ENCODE measurements at regions not wholly inside any gene's neighbourhood (a gene's known extent, or its start where the extent isn't known, plus 50 kb on each side); places are given as distances from the start of the nearest gene placed in this dataset.
A peak's percentile ranks its signal among the peaks of the same experiment; 100 is the strongest.

DNA sequence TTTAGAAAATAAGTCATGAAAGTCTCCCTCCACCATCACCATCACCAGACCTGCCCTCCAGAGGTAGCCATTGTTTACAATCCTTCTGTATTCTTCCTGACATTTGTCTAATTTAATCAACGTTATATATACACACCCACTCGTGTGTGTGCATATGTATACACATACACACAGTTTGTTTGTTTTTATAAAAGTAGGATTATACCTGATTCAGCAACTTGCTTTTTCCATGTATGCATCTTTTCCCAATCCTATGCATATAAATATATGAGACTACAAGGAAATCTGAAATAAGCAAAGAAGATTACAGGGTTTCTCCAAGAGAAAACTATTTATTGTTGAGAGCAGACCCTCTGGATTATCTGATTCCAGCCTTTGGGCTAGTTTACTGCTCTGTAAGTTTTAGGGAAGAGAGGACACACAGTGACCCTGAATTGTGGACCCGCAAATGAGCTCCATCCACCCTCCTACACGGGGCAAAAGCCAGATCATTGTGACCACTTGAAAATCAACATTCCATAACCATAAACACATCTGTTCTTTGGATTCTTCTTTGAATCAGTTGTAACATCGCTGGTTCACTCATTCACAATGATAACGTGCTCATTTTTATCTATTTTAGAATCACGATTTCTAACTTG lies 104.3 kb downstream of the CPN2 start:
- Mint-ChIP-seq H3K27ac (no peak overlapping the region), H3K27me3 (peaks cover 9% of the 10 kb centered on the region), H3K36me3 (ENCODE audit: low read depth) (peaks cover 3% of the 10 kb centered on the region), H3K4me1 (peaks cover 3% of the 10 kb centered on the region), H3K4me3 (no peak overlapping the region)
- H3K9me3 ChIP-seq (ENCODE audit: control insufficient read depth, low read length, poor library complexity, severe bottlenecking): no peaks in the 10 kb centered on the region
- ATAC-seq (no peak), DNase-seq (no peak)

DNA sequence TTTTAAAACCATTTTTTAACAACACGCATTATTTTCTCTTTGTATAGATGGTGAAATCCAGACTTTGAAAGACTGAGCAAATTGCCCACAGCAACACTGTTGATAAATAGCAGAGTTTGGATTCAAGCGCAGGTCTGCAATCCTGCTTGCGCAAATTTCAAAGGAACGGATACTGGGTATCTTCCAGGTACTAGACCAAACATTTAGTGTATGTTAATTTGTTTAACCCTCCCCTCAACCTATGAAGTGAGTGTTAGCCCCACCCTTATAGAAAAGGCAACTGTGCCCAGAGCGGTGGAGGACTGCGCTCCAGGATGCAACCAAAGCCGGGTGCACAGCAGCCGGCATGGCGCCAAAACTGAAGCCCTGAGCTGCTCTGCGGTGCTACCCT lies 103.8 kb downstream of the CPN2 start:
- peaks cover 3% of the 10 kb centered on the region for H3K36me3 Mint-ChIP-seq (ENCODE audit: low read depth)
- no peak overlapping the region for H3K27ac Mint-ChIP-seq
- no peak for ATAC-seq
- H3K27me3 Mint-ChIP-seq: peaks cover 9% of the 10 kb centered on the region
- peaks cover 3% of the 10 kb centered on the region for H3K4me1 Mint-ChIP-seq
- no peaks in the 10 kb centered on the region for H3K9me3 ChIP-seq (ENCODE audit: control insufficient read depth, low read length, poor library complexity, severe bottlenecking)
- H3K4me3 Mint-ChIP-seq: no peak overlapping the region
- no peak for DNase-seq

DNA sequence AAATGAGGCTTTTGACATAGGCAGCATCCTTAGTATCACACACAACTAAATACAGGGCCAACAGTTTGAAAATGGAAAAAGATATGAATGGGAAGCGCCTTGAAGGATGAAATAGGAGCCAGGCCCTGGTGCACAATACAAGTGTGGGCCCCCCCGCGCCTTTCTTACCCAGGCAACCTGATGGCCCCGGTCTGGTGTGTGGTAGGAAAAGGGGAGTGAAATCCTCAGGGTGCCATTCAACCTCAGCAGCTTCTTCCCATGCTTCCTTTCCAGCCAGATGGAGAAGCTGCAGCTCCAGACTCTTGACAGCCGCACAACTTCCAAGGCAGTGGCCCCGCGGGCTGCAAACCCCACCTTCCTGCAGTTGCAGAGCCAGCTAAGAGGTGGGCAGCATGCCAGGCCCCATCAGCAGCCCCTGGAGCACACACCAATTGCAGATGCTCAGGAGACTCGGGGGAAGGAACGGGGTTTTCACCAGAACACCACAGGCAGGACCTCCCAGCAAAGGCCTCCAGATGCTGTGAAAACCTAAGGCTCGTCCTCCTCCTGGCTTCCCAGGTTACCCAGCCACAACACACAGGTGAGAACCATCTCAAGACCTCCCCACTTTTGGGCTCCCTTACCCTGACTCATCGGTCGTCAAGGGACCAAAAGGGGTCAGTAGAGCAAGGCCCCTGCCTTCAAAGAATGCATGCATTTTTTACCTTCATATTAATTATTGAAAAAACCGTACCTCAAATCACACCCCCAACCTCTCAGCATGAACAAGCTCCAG lies 101.6 kb downstream of the CPN2 start:
- H3K4me1 Mint-ChIP-seq: peaks cover 7% of the 10 kb centered on the region

DNA sequence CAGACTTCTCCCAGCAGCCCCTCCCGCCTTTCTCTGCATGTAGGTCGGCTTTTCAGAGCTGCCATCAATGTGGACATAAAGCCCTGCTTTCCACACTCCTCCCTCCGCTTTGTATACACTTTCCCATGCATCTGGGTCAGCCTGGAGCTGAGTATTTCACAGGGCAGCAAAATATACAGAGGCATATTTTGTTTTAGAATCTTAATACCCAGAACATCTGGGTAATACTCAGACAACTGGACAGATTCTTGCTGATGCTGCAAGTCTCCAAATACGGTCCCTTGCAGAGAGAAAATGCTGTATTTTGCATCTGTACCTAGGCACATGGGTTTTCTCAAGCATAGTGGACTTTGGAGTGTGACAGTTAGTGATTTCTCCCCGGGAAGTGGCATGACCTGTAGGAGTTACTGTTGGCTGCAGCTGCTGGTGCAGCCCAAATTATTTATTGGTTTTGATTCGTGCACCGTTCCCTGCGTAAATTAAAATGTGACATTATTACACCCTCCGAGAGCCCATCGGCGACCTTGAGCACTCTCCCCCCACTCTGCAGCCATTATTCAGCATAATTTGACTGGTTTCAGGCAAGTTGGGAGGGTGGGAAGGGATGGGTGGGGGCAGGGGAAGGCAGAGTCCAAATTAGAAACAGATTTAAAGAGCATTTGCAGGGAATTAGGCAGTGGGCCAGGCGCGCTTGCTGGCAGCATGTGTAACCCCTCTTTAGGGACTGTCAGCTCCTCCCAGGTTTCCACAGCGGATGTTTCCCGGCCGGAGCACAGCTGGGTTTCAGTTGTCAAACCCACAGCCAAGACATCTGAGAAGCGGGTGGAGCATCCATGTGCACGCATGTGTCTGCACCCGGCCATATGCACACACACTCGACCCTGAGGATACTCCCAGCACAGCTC lies 100.8 kb downstream of the CPN2 start:
- Mint-ChIP-seq H3K27ac (no peak overlapping the region), H3K27me3 (peaks cover 9% of the 10 kb centered on the region), H3K4me3 (no peak overlapping the region), H3K4me1 (peaks cover 8% of the 10 kb centered on the region), H3K36me3 (ENCODE audit: low read depth) (peaks cover 3% of the 10 kb centered on the region)
- no peak for ATAC-seq
- DNase-seq: no peak
- H3K9me3 ChIP-seq (ENCODE audit: control insufficient read depth, low read length, poor library complexity, severe bottlenecking): no peaks in the 10 kb centered on the region

More for the DNA sequence above, 101.6 kb downstream of the CPN2 start:
- Mint-ChIP-seq H3K4me3 (no peak overlapping the region), H3K27ac (no peak overlapping the region), H3K36me3 (ENCODE audit: low read depth) (peaks cover 3% of the 10 kb centered on the region), H3K27me3 (peaks cover 9% of the 10 kb centered on the region)
- DNase-seq: no peak
- no peaks in the 10 kb centered on the region for H3K9me3 ChIP-seq (ENCODE audit: control insufficient read depth, low read length, poor library complexity, severe bottlenecking)
- no peak for ATAC-seq

DNA sequence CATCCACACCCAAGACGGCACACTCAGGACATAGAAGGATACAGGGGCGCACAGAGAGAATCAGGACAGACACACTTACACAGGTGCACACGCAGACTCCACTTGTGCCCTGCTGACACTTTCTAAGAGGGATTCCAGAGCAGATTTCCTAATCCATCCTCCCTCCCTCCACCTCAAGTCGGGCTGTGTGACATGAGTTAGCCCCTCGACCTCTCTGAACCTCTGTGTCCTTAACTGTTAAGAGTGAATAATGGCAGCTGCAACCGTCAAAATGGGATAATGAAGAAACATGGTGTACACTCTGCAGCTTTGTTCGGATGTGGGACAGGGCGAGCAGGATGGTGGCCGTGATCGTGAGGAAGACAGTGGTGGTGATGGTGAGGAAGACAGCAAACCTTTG lies 100.1 kb downstream of the CPN2 start:
- peaks cover 5% of the 10 kb centered on the region for H3K27me3 Mint-ChIP-seq

DNA sequence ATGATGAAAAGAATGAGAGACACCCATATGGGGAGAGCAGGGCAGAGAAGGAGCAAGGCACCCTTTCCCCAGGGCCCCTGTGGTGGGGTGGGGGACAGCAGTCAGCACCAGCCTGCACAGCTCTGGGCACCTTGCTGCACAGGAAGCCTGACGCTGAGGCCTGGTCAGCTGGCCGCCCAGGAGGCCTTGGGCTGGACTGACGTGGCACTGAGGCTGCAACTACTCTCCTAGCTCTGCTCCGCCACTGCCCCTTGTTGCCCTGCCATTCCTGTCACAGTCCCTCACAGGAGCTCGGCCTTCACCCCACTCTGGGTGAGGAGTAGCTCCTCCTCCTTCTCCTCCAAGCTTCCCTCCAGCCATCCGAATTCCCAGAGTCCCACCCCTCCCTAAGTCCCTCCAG lies 99.7 kb downstream of the CPN2 start:
- ATAC-seq: no peak
- no peaks in the 10 kb centered on the region for H3K9me3 ChIP-seq (ENCODE audit: control insufficient read depth, low read length, poor library complexity, severe bottlenecking)
- Mint-ChIP-seq H3K4me1 (peaks cover 14% of the 10 kb centered on the region), H3K27ac (no peak overlapping the region), H3K27me3 (peaks cover 5% of the 10 kb centered on the region), H3K36me3 (ENCODE audit: low read depth) (peaks cover 3% of the 10 kb centered on the region), H3K4me3 (no peak overlapping the region)
- no peak for DNase-seq

More for the DNA sequence above, 100.1 kb downstream of the CPN2 start:
- peaks cover 3% of the 10 kb centered on the region for H3K36me3 Mint-ChIP-seq (ENCODE audit: low read depth)
- DNase-seq: no peak
- no peak for ATAC-seq
- no peaks in the 10 kb centered on the region for H3K9me3 ChIP-seq (ENCODE audit: control insufficient read depth, low read length, poor library complexity, severe bottlenecking)
- no peak overlapping the region for H3K27ac Mint-ChIP-seq
- no peak overlapping the region for H3K4me3 Mint-ChIP-seq
- H3K4me1 Mint-ChIP-seq: peaks cover 14% of the 10 kb centered on the region

DNA sequence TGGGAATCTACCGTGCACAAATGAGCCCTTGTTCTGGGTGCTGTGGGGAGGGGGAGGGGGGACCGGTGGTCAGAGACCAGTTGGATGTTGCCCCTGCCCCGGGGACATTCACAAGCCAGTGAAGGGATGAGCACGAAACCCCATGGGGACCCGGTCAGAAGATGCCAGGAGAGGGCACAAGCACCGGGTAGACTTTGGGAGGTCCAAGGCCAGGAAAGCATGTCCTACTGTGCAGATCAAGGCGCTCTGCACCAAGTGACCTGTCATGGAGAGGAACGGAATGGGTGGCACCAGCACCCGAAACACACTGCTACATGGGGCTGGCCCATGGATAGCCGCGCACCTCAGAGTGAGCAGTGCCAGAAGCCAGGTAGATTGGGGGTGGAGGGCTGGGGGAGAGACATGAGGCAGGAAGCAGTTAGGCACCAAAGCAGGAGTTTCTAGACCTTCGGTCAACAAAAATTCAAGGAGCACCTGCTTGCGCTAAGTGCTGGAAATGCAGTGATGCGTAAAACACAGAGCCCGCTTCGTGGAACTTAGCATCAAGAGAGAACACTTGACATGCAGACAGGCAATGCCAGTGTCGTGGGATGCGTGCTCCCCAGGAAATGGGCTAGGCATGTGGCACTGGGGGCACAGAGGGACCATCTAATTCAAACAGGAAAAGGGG lies 99.1 kb downstream of the CPN2 start:
- peaks cover 14% of the 10 kb centered on the region for H3K4me1 Mint-ChIP-seq
- H3K9me3 ChIP-seq (ENCODE audit: control insufficient read depth, low read length, poor library complexity, severe bottlenecking): no peaks in the 10 kb centered on the region
- DNase-seq (no peak), ATAC-seq (no peak)
- H3K4me3 Mint-ChIP-seq: no peak overlapping the region
- H3K27me3 Mint-ChIP-seq: peaks cover 5% of the 10 kb centered on the region
- H3K36me3 Mint-ChIP-seq (ENCODE audit: low read depth): peaks cover 3% of the 10 kb centered on the region
- H3K27ac Mint-ChIP-seq: no peak overlapping the region

DNA sequence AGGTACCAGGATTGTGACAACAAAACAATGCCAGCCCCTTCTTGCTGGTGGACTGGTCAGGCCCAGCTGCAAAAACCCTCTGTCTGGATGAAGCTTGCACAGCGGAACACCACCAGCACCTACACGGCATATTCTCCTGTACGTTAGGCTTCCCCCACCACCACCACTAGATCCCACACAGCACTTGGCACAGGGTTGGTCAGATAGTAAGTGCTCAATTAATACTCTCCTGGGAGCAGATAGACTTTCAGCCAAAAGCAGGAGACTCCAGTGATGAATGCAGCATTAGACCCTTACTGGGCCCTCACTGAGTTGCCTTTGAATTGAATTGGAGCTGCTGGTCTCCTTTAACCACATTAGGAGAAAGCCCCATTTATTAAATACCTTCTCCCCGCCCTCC lies 97.9 kb downstream of the CPN2 start:
- peaks cover 3% of the 10 kb centered on the region for H3K36me3 Mint-ChIP-seq (ENCODE audit: low read depth)
- no peak overlapping the region for H3K27ac Mint-ChIP-seq
- H3K4me3 Mint-ChIP-seq: no peak overlapping the region
- no peak for ATAC-seq
- no peak for DNase-seq
- H3K4me1 Mint-ChIP-seq: peaks cover 14% of the 10 kb centered on the region
- H3K9me3 ChIP-seq (ENCODE audit: control insufficient read depth, low read length, poor library complexity, severe bottlenecking): no peaks in the 10 kb centered on the region
- H3K27me3 Mint-ChIP-seq: peaks cover under 1% of the 10 kb centered on the region

DNA sequence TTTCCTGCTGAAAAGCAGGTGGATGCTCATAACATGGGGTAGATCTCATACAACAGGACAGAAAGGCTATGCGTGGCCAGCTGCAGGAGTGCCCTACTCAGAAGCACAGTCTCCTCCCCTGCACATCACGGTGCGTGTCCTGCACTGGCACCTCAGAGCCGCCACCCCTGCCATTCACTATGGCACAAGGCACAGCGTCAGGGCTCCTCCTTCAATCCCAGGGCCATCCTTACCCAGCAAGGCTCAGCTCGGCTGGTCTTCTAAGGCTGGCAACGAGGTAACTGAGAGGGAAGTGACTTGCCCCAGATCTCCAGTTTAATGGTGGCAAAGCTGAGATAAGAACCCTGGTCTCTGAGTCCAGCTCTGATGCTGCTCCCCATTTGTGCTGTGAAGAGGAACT lies 97.1 kb downstream of the CPN2 start:
- no peaks in the 10 kb centered on the region for H3K9me3 ChIP-seq (ENCODE audit: control insufficient read depth, low read length, poor library complexity, severe bottlenecking)
- H3K4me1 Mint-ChIP-seq: peaks cover 14% of the 10 kb centered on the region
- DNase-seq (no peak), ATAC-seq (no peak)
- H3K27ac Mint-ChIP-seq: no peak overlapping the region
- H3K27me3 Mint-ChIP-seq: no peaks in the 10 kb centered on the region
- H3K36me3 Mint-ChIP-seq (ENCODE audit: low read depth): peaks cover 3% of the 10 kb centered on the region
- no peak overlapping the region for H3K4me3 Mint-ChIP-seq

DNA sequence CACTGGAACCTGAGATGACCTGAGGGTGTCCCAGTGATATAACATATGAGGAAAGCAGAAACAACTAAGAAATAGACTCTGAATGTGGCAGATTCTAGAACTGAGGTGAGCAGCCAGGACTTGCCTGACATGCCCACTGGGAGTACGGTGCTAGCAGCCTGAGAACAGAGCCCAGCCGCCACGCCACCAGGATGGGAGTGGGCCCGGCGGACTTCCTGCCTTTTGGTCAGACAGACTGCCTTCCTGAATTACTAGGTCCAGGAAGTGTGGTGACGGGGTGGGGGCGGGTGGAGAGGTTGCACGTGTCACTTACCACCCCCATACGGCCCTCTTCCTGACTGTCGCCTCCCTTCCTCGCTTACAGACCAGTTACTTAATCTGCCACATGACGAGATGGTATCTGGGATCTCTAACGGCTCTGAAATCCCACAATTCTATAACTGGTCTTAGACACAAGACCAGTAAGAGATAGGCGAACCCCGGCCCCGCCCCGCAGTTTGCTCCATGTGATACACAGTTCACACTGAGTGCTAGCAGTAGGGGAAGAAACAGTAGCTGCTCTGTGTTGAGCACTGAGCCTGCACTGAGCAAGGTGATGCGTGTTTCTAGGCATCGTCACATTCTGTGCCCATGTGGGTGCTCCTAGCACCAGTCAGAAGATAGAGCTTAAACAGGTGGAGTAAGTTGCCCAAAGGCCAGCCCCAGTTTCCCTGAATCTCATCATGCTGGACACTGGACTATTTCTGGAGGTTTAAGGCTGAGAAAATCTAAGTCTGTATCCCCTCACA lies 95.7 kb downstream of the CPN2 start:
- no peak for DNase-seq
- no peaks in the 10 kb centered on the region for H3K27me3 Mint-ChIP-seq
- H3K4me3 Mint-ChIP-seq: peak overlapping the region; percentile 78
- no peaks in the 10 kb centered on the region for H3K9me3 ChIP-seq (ENCODE audit: control insufficient read depth, low read length, poor library complexity, severe bottlenecking)
- H3K27ac Mint-ChIP-seq: peak overlapping the region; percentile 72
- peak; percentile 84 for ATAC-seq
- peaks cover 3% of the 10 kb centered on the region for H3K36me3 Mint-ChIP-seq (ENCODE audit: low read depth)
- H3K4me1 Mint-ChIP-seq: peaks cover 14% of the 10 kb centered on the region

DNA sequence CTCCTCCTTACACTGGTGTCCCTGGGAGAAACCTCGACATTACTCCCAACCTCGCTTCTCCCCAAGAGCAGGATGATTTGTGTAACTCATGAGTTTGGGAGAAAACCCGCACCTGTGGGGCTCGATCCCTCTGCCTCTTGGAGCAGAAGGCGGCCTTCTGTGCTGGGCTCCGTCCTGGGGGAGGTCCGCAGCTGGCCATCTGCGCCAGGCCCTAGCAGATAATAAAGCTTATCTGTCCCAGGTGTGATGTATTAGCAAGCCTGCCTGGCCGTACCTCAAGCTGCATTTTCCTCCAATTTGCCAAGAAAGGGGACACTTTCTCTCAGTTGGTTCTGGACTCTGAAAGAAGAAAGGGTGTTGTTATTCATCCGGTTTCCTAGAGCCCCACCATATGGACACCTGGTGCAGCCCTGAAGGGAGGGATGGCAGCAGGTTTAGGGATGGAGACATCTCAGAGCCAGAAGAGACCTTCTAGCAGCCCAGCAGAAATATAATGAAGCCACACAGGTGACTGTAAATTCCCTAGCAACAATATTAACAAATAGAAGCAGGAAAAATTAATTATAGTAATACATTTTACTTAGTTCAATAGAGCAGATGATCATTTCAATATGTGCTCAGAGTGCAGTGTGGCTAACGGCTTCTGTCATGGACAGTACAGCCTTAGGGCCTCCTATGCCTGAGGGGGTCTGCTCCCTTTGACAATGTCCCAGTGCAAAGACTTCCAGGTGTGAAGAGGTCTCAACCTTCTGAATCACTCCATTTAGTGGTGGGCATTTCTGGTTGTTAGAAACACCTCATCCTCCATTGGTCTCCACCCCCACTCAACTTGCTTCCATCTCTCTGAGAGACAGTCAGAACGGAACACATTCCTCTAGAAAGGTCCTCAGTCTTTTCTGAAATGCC lies 94.8 kb downstream of the CPN2 start:
- no peaks in the 10 kb centered on the region for H3K36me3 Mint-ChIP-seq (ENCODE audit: low read depth)
- peak overlapping the region; percentile 78 for H3K4me3 Mint-ChIP-seq
- peaks cover 14% of the 10 kb centered on the region for H3K4me1 Mint-ChIP-seq
- ATAC-seq (no peak), DNase-seq (no peak)
- H3K27ac Mint-ChIP-seq: peak overlapping the region; percentile 72
- H3K9me3 ChIP-seq (ENCODE audit: control insufficient read depth, low read length, poor library complexity, severe bottlenecking): no peaks in the 10 kb centered on the region
- no peaks in the 10 kb centered on the region for H3K27me3 Mint-ChIP-seq
